ENCODE measurements at regions not wholly inside any gene's neighbourhood (a gene's known extent, or its start where the extent isn't known, plus 50 kb on each side); places are given as distances from the start of the nearest gene placed in this dataset.

DNA sequence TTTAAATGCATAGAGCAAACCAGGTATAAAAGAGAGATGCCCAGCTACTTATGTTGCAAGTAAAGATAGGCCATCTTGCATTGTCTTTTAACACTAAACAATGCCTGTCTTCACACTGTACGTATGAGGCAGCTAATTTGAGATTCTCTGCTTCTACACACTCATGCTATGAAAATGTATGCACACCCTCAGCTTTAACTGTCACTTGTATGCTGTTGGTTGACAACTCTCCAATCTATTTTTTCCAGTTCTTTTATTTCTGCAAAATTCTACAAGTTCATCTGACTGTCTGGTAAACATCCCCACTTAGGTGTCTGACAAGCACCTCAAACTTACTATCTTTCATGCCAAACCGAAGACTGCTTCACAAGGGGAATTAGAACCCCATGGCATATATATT is 131.7 kb upstream of the SOX9 start:
- TF ChIP-seq, protein P1, sequence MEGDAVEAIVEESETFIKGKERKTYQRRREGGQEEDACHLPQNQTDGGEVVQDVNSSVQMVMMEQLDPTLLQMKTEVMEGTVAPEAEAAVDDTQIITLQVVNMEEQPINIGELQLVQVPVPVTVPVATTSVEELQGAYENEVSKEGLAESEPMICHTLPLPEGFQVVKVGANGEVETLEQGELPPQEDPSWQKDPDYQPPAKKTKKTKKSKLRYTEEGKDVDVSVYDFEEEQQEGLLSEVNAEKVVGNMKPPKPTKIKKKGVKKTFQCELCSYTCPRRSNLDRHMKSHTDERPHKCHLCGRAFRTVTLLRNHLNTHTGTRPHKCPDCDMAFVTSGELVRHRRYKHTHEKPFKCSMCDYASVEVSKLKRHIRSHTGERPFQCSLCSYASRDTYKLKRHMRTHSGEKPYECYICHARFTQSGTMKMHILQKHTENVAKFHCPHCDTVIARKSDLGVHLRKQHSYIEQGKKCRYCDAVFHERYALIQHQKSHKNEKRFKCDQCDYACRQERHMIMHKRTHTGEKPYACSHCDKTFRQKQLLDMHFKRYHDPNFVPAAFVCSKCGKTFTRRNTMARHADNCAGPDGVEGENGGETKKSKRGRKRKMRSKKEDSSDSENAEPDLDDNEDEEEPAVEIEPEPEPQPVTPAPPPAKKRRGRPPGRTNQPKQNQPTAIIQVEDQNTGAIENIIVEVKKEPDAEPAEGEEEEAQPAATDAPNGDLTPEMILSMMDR (IDR thresholded peaks at IDR 0.05): no peak
- TF ChIP-seq POLR2A (IDR thresholded peaks at IDR 0.05): no peak

All from vagina (tissue), 2 donors.